ENCODE measurements at regions not wholly inside any gene's neighbourhood (a gene's known extent, or its start where the extent isn't known, plus 50 kb on each side); places are given as distances from the start of the nearest gene placed in this dataset.

DNA sequence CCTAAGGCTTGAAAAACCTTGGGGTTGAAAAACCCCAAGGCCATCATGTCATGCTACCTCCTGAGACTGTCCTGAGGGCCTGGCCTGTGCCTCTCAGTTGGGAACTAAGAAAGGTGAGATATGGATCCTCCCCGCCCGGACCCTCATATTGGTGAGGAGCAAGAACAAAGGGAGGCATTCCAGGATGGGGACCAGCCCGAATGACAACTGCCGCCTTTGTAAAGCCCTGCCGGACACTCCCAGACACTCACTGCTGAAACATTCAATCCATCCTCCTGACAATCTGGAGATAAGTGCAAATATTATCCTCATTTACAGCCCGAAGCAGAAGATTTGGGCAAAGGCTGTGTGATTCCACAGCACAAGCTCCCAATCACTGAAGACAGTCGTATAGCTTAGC, 298.3 kb downstream of the NSG2 start:
- CTCF ChIA-PET (ENCODE audit: partially characterized antibody), result interaction anchor here (0.6 to 2.2 kb wide), 11 partner anchors 9 to 325 kb away, joined by 3 to 8 read pairs (median 4); no protein-coding TSS in a partner anchor
- H3K27ac ChIP-seq (ENCODE audit: low read depth, low read length), result no peak overlapping the region
- TF ChIP-seq CBX8 (IDR thresholded peaks at IDR 0.05; ENCODE audit: borderline replicate concordance, low read depth, low read length) (no peak), ATF2 (IDR thresholded peaks at IDR 0.05; ENCODE audit: low read length) (no peak), SUZ12 (IDR thresholded peaks at IDR 0.05; ENCODE audit: low read length) (no peak), POLR2AphosphoS5 (IDR thresholded peaks at IDR 0.05; ENCODE audit: low read depth, low read length) (no peak), TBP (IDR thresholded peaks at IDR 0.05; ENCODE audit: low read depth, low read length) (no peak), ASH2L (IDR thresholded peaks at IDR 0.05; ENCODE audit: low read length) (no peak), HDAC2 (IDR thresholded peaks at IDR 0.05; ENCODE audit: borderline replicate concordance in 1 of 2, low read depth in 2 of 2, low read length in 2 of 2) (no peak), TAF7 (optimal IDR thresholded peaks at IDR 0.05; ENCODE audit: borderline replicate concordance, low read depth, low read length) (no peak), CTBP2 (IDR thresholded peaks at IDR 0.05; ENCODE audit: borderline replicate concordance, insufficient read depth, insufficient read length, low read length) (no peak), SIX5 (IDR thresholded peaks at IDR 0.05; ENCODE audit: low read depth, low read length) (no peak), MAFK (IDR thresholded peaks at IDR 0.05; ENCODE audit: low read depth, low read length) (no peak), BCL11A (IDR thresholded peaks at IDR 0.05; ENCODE audit: low read depth in 2 of 2, low read length in 2 of 2) (no peak), NRF1 (IDR thresholded peaks at IDR 0.05; ENCODE audit: low read depth, low read length) (no peak), CREB1 (IDR thresholded peaks at IDR 0.05) (no peak)

More for the DNA sequence above, 298.3 kb downstream of the NSG2 start:
- H3K14ac ChIP-seq (ENCODE audit: insufficient read length), result no peak overlapping the region
- no peak overlapping the region for H2BK120ac ChIP-seq (replicated peaks; ENCODE audit: low read depth, low read length)
- H2BK5ac ChIP-seq (ENCODE audit: low read depth, low read length), result no peak overlapping the region
- H4K20me1 ChIP-seq (replicated peaks in 1 of 2; ENCODE audit: control insufficient read depth in 1 of 2, insufficient read depth in 2 of 2, low read length in 2 of 2), result peaks cover 0 to 2% of the 10 kb centered on the region in 2 experiments
- POLR2A ChIA-PET (ENCODE audit: partially characterized antibody), result no interaction called here
- no peak overlapping the region for H2BK20ac ChIP-seq (ENCODE audit: low read length)
- no peaks in the 10 kb centered on the region for H3K9me3 ChIP-seq (ENCODE audit: insufficient read depth in 2 of 2, low read depth in 1 of 2, low read length in 1 of 2)
- 97% methylated on average over 7 of the region's 7 CpGs; no CpG with 5 or more reads in 1 of the 2 experiments for WGBS, 2 experiments (ENCODE audit: extremely low coverage in 1 of 2, insufficient coverage in 1 of 2, insufficient read length in 1 of 2, insufficient replicate concordance in 2 of 2, low coverage in 1 of 2, low lambda C conversion rate in 2 of 2, missing lambda C conversion rate in 1 of 2)
- H3K79me1 ChIP-seq (ENCODE audit: low read depth, low read length), result no peaks in the 10 kb centered on the region
- H3K36me3 ChIP-seq (ENCODE audit: control insufficient read depth in 2 of 4, insufficient read depth in 4 of 4, low read length in 3 of 4), result no peaks in the 10 kb centered on the region
- H4K8ac ChIP-seq (ENCODE audit: extremely low read depth, insufficient read depth, low read length), result peak overlapping the region; percentile 41; the same call in 1 of the 2 replicates
- H2AK5ac ChIP-seq (ENCODE audit: low read depth, low read length), result no peak overlapping the region
- no peak overlapping the region for H3K18ac ChIP-seq (ENCODE audit: extremely low read depth, low read length)
- no peak overlapping the region for H3K56ac ChIP-seq (replicated peaks; ENCODE audit: insufficient read length, low read depth, low read length)
- no peaks in the 10 kb centered on the region for H3K79me2 ChIP-seq (ENCODE audit: control insufficient read depth in 1 of 2, insufficient read depth in 2 of 2, low read length in 2 of 2)
- H3K23me2 ChIP-seq (ENCODE audit: low read depth, low read length), result peaks cover 4% of the 10 kb centered on the region; the same call in 1 of the 2 replicates
- H4K91ac ChIP-seq (replicated peaks; ENCODE audit: insufficient read length, low read length), result no peak overlapping the region
- H4K5ac ChIP-seq (ENCODE audit: insufficient read length, low read depth, low read length), result no peak overlapping the region
- no peak overlapping the region for H3K4ac ChIP-seq (replicated peaks; ENCODE audit: insufficient read length, low read depth, low read length)
- H2AFZ ChIP-seq (ENCODE audit: low read length), result no peak overlapping the region
- H2BK15ac ChIP-seq (ENCODE audit: low read length), result no peak overlapping the region
- no peak overlapping the region for H3K9ac ChIP-seq (replicated peaks in 1 of 4; ENCODE audit: extremely low read depth in 1 of 4, low read depth in 3 of 4, low read length in 3 of 4)
- no peaks in the 10 kb centered on the region for H3K4me1 ChIP-seq (replicated peaks in 1 of 4; ENCODE audit: control insufficient read depth in 3 of 4, insufficient read depth in 4 of 4, low read length in 3 of 4)
- no peak overlapping the region for H3K4me2 ChIP-seq (ENCODE audit: insufficient read depth in 1 of 2, low read depth in 2 of 2, low read length in 2 of 2)
- no peak overlapping the region for H3K23ac ChIP-seq (ENCODE audit: insufficient read length)
- FAIRE-seq (no peak), DNase-seq (ENCODE audit: low read depth in 1 of 2, low spot score in 2 of 2) (no peak)
- peak overlapping the region; percentile 23; the same call in 1 of the 2 replicates for H2BK12ac ChIP-seq (ENCODE audit: low read depth, low read length)
- H3K4me3 ChIP-seq (ENCODE audit: extremely low read depth in 1 of 4, insufficient read depth in 2 of 4, low read depth in 3 of 4, low read length in 4 of 4), result no peak overlapping the region
- H3K27me3 ChIP-seq (replicated peaks in 1 of 4; ENCODE audit: control insufficient read depth in 3 of 4, extremely low read depth in 1 of 4, insufficient read depth in 3 of 4, low read length in 3 of 4), result no peaks in the 10 kb centered on the region
